ES-I3 (cell line): ENCODE measurements at regions not wholly inside any gene's neighbourhood (a gene's known extent, or its start where the extent isn't known, plus 50 kb on each side); places are given as distances from the start of the nearest gene placed in this dataset.

Experiments
- H3K36me3 ChIP-seq: 2 replicates; pipeline ENCODE4 v1.6.1; 2013; ENCODE audit warnings: mild to moderate bottlenecking, low read length, control low read depth, moderate library complexity; ENCODE audit not compliant: insufficient read depth
- H3K4me1 ChIP-seq: 2 replicates; pipeline ENCODE4 v1.6.1; 2013; ENCODE audit warnings: mild to moderate bottlenecking, control low read depth, low read length; ENCODE audit not compliant: insufficient read depth
- H3K9ac ChIP-seq: 2 replicates; pipeline ENCODE4 v1.6.1; 2013; ENCODE audit warnings: low read depth, mild to moderate bottlenecking, low read length, moderate library complexity
- H3K9me3 ChIP-seq: 2 replicates; pipeline ENCODE4 v1.6.1; 2013; ENCODE audit warnings: mild to moderate bottlenecking, low read length, moderate library complexity; ENCODE audit not compliant: control insufficient read depth, insufficient read depth

DNA sequence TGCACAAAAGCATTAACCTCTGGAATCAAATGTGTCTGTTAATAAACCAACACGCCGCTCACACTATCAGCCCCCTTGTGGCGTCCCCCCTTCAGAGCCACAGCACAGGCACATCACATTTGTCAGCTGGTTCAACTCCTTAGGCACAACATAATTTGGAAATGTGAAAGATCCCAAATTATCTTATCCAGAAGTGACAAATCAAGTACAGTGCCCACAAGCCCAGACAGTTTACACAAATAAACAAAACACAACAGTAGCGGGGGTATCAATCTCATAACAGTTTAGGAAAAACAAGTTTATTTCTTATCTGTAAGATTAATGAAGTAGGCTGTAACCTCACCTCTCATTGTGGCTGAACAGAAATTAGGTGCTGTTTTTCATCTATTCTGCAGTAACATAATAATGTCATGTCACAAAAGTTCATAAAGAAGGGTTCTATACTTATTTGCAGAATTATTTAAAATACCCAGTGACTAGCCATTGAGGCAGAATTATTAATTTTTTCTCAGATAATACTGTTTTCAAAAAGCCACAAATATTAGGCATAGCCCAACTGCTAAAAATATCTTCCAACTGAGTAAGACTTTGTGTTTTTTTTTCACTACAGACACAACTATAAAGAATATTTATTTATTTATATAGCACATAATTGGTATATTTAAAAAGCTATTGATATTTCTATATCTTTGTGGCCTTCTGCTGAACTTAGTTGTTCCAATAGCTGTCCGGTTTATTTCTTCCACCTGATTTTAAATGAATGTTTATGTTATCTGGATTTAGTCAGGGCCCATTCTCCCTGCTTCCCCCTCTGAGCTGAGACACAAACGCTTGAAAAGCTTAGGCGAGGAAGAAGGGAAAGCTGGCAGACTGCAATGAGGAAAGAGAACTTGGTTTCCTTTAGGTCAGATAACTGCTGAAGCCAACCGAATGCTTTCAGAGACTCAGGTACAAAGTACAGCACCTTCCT, 214.7 kb downstream of the QDPR start:
- Histone ChIP-seq H3K4me1 (no peaks in the 10 kb centered on the region), H3K36me3 (no peaks in the 10 kb centered on the region)

DNA sequence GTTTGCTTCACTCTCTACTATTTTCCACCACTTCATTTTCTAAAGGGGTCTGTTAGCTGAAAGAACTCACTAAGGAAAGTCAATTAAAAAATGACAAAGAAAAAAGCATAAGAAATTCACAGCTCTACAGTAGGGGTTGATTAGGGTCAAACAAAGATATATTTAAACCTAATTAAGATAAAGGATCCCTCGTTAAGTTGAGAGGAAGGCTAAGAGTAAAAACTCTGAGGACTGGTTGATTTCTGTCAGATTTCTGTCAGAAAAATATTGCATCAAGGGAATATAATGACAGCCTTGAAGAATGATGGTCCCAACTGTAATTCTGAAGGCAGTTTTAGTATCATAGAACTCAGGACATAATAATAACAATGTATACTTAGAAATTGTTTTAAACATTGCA, 218.0 kb downstream of the QDPR start:
- Histone ChIP-seq H3K9ac (no peak overlapping the region), H3K4me1 (no peaks in the 10 kb centered on the region), H3K9me3 (no peaks in the 10 kb centered on the region), H3K36me3 (no peaks in the 10 kb centered on the region)

More for the DNA sequence above, 214.7 kb downstream of the QDPR start:
- H3K9ac ChIP-seq: no peak overlapping the region
- no peaks in the 10 kb centered on the region for H3K9me3 ChIP-seq

DNA sequence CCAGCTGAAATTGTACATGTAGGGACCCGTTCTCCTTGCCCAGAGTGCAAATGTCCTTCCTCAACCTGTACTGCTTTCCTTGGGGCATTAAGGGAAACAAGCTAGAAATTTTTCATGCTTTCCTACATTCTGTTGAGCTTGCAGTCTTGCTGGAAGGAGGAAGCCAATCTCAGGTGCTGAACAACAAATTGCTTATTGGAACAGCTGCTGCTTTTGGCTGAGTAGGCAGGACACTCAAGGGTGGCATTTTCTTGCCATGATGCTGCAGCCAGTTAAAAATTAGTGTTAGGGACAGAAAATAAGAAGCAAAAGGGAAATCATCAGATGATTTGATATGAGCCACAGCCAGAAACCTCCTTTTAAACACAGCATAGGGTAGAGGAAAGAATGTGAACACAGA, 223.7 kb downstream of the QDPR start:
- Histone ChIP-seq H3K9ac (no peak overlapping the region), H3K9me3 (no peaks in the 10 kb centered on the region; the same call in 1 of the 2 replicates), H3K36me3 (no peaks in the 10 kb centered on the region), H3K4me1 (peaks cover 10% of the 10 kb centered on the region)

DNA sequence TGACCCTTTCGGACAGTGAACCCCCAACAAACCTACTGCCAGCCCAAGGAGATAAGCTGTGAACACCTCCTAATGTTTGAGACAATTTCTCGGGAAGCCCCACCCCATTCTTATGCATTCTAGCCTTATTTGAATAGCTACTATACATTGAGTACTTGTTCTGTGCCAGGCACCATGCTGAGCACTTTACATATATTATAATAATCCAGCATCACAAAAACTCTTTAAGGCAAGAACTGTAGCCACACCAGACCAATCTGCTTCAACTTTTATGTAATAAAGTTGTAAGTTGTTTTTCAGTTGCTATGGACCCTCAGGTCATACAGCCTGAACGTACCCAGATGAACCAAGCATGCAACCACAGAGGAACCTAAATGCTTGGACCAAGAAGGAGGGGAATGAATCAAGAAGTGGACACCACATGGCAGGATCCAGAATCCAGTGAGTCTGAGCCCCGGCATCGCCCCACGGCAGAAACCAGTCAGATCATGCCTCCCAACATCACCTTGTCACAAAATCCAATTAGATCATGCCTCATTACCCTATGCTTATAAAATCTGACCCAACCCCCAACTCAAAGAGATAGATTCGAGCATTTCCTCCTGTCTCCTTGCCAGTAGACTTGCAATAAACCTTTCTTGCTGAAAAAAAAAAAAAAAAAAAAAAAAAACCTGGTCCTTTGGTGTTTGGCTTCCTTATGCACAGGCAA, 225.0 kb downstream of the QDPR start:
- Histone ChIP-seq H3K9ac (no peak overlapping the region), H3K4me1 (peaks cover 10% of the 10 kb centered on the region), H3K36me3 (no peaks in the 10 kb centered on the region), H3K9me3 (no peaks in the 10 kb centered on the region; the same call in 1 of the 2 replicates)

DNA sequence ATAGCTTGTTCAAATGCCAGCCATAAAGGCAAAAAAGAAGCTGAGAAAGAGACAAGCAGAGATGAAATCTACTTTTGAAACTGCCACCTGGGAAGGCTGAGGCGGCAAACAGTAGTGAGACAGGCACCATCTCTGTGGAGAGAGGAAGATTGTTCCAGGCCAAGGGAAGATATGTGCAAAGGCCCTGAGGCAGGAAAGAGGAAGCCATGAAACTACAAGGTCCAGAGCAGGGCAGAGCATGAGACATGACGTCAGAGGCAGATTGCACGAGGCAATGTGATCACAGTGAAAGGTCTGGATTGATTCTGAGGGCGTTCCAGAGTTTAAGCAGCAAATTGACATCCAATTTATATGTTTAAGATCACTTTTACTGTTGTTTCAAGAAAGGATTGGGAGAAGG, 226.1 kb downstream of the QDPR start:
- Histone ChIP-seq H3K9me3 (no peaks in the 10 kb centered on the region; the same call in 1 of the 2 replicates), H3K4me1 (peaks cover 10% of the 10 kb centered on the region), H3K36me3 (no peaks in the 10 kb centered on the region), H3K9ac (no peak overlapping the region)

DNA sequence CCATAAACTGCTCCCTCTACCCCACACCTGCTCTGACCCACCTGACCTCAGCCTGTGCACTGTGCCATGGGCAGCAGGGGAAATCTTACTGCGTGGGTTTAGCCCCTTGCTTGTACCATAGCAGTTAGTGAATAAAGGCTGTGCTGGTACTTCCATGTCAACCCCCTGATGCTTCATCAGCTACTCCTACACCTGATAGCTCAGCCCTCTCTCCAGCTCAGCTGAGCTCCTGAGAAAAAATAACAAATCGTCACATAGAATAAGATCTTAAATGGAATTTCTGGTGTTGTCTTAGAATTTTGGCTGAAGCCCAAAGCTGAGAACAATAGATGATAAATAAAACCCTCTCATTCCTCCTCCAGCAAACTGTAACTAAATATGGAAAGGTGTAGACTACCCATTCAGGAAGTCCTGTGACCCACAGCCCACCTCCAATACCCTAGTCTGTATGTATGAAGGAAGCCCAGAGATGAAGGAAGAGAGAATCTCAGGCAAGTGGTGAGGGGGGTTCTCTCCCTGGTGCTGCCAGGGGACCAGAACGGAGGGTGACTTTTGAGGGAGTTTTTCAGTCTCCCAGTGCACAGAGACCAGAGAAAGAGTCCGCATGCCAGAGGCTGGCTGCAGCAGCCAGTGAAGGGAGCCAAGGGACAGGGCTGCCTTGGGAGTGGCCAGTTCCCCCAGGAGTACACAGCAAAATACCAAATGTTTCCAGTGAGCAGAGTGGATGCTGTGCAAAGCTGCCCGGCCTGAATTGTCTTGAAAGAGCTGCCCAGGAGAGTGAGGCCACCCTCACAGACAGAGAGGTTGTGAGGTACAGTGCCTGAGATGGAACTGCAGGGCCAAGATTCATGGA, 227.3 kb downstream of the QDPR start:
- H3K9ac ChIP-seq: no peak overlapping the region
- H3K36me3 ChIP-seq: no peaks in the 10 kb centered on the region
- peaks cover 10% of the 10 kb centered on the region for H3K4me1 ChIP-seq
- H3K9me3 ChIP-seq: no peaks in the 10 kb centered on the region; the same call in 1 of the 2 replicates

DNA sequence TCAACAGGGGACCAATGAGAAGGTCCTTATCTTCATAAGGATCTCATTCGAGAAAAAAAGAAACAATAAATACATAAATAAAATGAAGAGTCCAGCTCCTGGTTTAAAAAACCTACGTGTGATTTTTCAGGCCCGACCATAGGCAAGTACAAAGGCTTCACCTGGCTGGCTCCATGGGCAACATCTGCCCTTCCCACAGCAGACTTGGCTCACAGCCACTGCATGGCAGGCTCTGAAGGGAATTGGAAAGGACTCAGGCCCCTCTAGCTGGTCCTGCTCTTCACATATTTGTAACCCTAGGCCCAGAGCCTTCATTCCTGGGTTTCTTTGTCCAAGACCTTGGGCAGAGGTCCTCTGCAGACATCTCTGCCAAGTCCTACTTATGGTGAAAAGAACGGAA, 228.1 kb downstream of the QDPR start:
- Histone ChIP-seq H3K9me3 (no peaks in the 10 kb centered on the region; the same call in 1 of the 2 replicates), H3K36me3 (no peaks in the 10 kb centered on the region), H3K4me1 (peaks cover 10% of the 10 kb centered on the region), H3K9ac (no peak overlapping the region)

DNA sequence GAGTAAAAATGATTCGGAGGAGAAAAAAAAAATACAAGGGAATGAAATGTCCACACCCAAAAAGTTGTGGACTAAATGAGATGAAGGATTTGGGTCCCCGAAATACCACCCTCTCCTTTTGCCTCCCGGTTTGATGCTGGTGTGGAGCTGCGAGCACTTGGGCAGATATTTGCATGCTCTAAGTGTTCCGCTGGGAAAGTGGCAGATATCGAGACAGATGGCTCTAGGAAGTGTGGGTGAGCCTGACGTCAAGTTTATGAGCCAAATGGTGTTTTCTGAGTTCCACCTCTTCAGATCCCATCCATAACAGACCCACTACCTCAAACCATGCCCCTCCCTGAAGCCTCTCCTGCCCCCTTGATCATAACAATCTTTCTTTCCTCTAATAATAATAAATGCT, 228.6 kb downstream of the QDPR start:
- H3K36me3 ChIP-seq: no peaks in the 10 kb centered on the region
- peaks cover 10% of the 10 kb centered on the region for H3K4me1 ChIP-seq
- H3K9me3 ChIP-seq: no peaks in the 10 kb centered on the region; the same call in 1 of the 2 replicates
- no peak overlapping the region for H3K9ac ChIP-seq

DNA sequence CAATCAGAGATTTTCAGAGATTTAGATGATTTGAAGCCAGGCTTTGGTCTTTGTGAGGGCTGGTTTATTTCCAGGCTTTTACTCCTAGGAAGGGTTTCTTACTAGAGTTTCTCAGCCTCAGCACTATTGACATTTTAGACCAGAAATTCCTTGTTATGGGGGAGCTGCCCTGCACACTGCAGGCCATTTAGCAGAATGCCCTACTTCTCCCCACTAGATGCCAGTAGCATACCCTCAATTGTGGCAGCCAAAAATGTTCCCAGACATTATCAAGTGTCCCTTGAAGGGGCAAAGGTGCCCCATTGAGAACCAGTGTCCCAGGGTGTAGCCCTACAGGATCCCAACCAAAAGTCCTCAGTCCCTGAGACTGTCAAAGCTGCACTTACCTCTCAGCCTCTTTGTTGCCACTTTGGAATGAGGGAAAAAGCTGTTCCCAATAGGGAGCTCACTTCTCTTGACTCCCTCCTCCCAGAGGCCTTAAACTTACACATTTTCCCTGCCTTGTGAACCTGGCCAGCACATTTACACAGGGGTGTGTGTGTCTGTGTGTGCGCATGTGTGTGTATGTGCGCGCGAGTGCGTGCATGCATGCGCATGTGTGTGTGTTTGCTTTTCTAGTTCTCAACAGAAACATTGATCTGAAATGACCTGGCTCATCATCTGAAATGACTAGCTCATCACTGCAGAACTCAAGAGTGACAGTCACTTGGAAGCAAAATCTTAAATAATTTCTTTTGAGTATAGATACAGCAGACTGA, 231.4 kb downstream of the QDPR start:
- no peaks in the 10 kb centered on the region for H3K9me3 ChIP-seq
- H3K4me1 ChIP-seq: no peaks in the 10 kb centered on the region
- no peak overlapping the region for H3K9ac ChIP-seq
- H3K36me3 ChIP-seq: no peaks in the 10 kb centered on the region

DNA sequence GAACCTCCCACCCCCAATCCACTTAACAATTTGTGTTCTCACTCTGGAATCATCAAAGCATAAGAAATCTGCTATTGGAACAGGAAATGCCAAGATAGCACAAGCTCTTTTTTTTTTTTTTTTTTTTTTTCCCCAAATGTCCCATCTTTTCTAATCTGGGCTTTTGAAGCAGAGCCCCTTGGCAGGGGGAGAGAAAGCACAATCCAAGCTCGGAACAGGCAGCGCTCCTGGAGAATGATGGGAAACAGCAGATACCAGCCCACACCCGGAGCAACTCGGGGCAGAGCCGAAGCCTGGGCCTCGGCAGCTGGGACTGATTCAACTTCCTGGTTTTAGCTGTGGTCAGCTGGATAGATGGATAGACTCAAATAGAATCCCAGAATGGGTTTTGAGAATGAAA, 235.1 kb downstream of the QDPR start:
- Histone ChIP-seq H3K36me3 (no peaks in the 10 kb centered on the region), H3K9me3 (no peaks in the 10 kb centered on the region), H3K4me1 (no peaks in the 10 kb centered on the region), H3K9ac (no peak overlapping the region)

DNA sequence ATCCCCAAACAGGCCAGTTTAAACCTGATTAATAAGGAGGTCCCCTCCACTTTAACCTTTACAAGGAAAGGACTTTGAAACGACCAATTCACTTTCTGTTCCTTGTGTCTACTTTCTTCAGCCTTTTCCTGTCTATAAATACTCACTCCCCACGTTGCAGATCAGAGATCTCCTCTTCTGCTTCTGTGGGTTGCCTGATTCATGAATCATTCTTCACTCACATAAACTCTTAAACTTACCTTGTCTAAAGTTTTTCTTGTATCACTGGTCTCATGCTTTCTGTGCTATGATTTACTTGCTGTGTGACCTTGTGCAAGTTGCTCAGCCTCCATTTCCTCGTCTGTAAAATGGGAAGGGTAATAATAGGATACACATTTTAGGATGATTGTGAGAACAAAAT, 236.1 kb downstream of the QDPR start:
- no peak overlapping the region for H3K9ac ChIP-seq
- no peaks in the 10 kb centered on the region for H3K4me1 ChIP-seq
- H3K9me3 ChIP-seq: no peaks in the 10 kb centered on the region
- H3K36me3 ChIP-seq: no peaks in the 10 kb centered on the region

DNA sequence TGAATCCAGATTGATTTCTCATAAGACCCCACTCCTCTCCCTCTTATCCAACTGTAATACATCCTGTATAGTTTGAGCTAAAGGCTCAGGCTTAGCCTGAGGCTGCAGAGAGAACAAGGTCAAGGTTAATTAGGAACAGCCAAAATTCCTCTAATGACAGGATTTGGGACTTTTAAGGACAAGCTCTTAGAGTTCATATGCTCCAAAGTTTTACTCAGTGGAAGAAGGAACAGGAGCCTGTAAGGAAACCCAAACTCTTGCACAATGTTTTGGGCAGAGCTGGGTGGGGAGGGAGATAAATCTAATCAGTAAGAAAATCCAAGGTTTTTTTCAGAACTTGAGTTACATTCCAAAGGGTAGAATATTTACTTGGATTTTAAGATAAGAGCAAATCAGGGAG, 238.8 kb downstream of the QDPR start:
- Histone ChIP-seq H3K36me3 (no peaks in the 10 kb centered on the region), H3K9ac (no peak overlapping the region), H3K9me3 (no peaks in the 10 kb centered on the region), H3K4me1 (no peaks in the 10 kb centered on the region)

DNA sequence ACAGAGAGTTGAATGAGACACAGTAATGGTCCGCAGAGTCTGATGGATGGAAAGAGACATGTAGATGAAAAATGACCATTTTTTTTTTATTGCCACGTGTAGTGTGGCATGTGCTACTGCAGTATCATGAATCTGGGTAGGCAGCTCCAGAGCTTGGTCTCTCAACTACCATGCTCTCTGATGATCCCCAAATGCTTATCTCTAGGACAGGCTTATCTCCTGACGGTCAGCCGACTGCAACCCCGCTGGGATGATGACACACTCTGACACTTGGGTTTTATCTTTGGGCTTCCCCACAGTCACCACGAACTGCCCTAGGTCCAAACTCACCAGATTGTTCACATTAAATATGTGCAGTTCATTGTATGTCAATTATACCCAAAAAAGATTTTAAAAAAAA, 239.7 kb downstream of the QDPR start:
- Histone ChIP-seq H3K9ac (no peak overlapping the region), H3K9me3 (no peaks in the 10 kb centered on the region), H3K4me1 (no peaks in the 10 kb centered on the region), H3K36me3 (no peaks in the 10 kb centered on the region)
